ENCODE measurements at regions not wholly inside any gene's neighbourhood (a gene's known extent, or its start where the extent isn't known, plus 50 kb on each side); places are given as distances from the start of the nearest gene placed in this dataset.

- Histone ChIP-seq H3F3A (ENCODE audit: low read depth) (no peaks in the 10 kb centered on the region), H2AFZ (ENCODE audit: low read length) (no peak overlapping the region), H3K27me3 (ENCODE audit: insufficient read depth, low read length, poor library complexity, severe bottlenecking) (no peaks in the 10 kb centered on the region), H3K4me1 (ENCODE audit: insufficient read depth, low read length, poor library complexity, severe bottlenecking) (peaks cover 6% of the 10 kb centered on the region), H3K79me2 (ENCODE audit: insufficient read depth, low read length) (no peaks in the 10 kb centered on the region), H3K9me2 (replicated peaks; ENCODE audit: low read depth, low read length) (no peaks in the 10 kb centered on the region), H4K20me1 (ENCODE audit: insufficient read depth, low read length, poor library complexity, severe bottlenecking) (no peaks in the 10 kb centered on the region), H3K9ac (ENCODE audit: low read depth, low read length, poor library complexity, severe bottlenecking) (no peak overlapping the region), H3K36me3 (ENCODE audit: insufficient read depth, low read length) (no peaks in the 10 kb centered on the region), H3K4me3 (ENCODE audit: low read length, poor library complexity, severe bottlenecking) (no peak overlapping the region), H3K9me3 (ENCODE audit: insufficient read depth, low read depth, low read length) (no peaks in the 10 kb centered on the region), H3K4me2 (ENCODE audit: low read depth, low read length, poor library complexity, severe bottlenecking) (no peak overlapping the region)
- TF ChIP-seq CTCF (conservative IDR thresholded peaks at IDR 0.05; ENCODE audit: low read length) (no peak), EZH2phosphoT487 (IDR thresholded peaks at IDR 0.05; ENCODE audit: borderline replicate concordance) (no peak)
Measured at GRCh38 chr7:17623546-17624185, 316.6 kb downstream of the SNX13 start.

- Histone ChIP-seq H3K9me3 (ENCODE audit: insufficient read depth, low read depth, low read length) (no peaks in the 10 kb centered on the region), H3K36me3 (ENCODE audit: insufficient read depth, low read length) (no peaks in the 10 kb centered on the region), H3F3A (ENCODE audit: low read depth) (no peaks in the 10 kb centered on the region), H3K4me1 (ENCODE audit: insufficient read depth, low read length, poor library complexity, severe bottlenecking) (peaks cover 6% of the 10 kb centered on the region), H3K4me2 (ENCODE audit: low read depth, low read length, poor library complexity, severe bottlenecking) (no peak overlapping the region), H3K9ac (ENCODE audit: low read depth, low read length, poor library complexity, severe bottlenecking) (no peak overlapping the region), H2AFZ (ENCODE audit: low read length) (no peak overlapping the region), H4K20me1 (ENCODE audit: insufficient read depth, low read length, poor library complexity, severe bottlenecking) (no peaks in the 10 kb centered on the region), H3K79me2 (ENCODE audit: insufficient read depth, low read length) (no peaks in the 10 kb centered on the region), H3K9me2 (replicated peaks; ENCODE audit: low read depth, low read length) (no peaks in the 10 kb centered on the region), H3K4me3 (ENCODE audit: low read length, poor library complexity, severe bottlenecking) (no peak overlapping the region), H3K27me3 (ENCODE audit: insufficient read depth, low read length, poor library complexity, severe bottlenecking) (no peaks in the 10 kb centered on the region)
- no peak for TF ChIP-seq CTCF (conservative IDR thresholded peaks at IDR 0.05; ENCODE audit: low read length)
- no peak for TF ChIP-seq EZH2phosphoT487 (IDR thresholded peaks at IDR 0.05; ENCODE audit: borderline replicate concordance)
Measured at GRCh38 chr7:17624379-17624778, 315.9 kb downstream of the SNX13 start.

GRCh38 chr7:17625043-17625442, 315.3 kb downstream of the SNX13 start:
- no peak overlapping the region for H3K9ac ChIP-seq (ENCODE audit: low read depth, low read length, poor library complexity, severe bottlenecking)
- H2AFZ ChIP-seq (ENCODE audit: low read length), result no peak overlapping the region
- no peaks in the 10 kb centered on the region for H3K9me3 ChIP-seq (ENCODE audit: insufficient read depth, low read depth, low read length)
- peaks cover 6% of the 10 kb centered on the region for H3K4me1 ChIP-seq (ENCODE audit: insufficient read depth, low read length, poor library complexity, severe bottlenecking)
- H3K36me3 ChIP-seq (ENCODE audit: insufficient read depth, low read length), result no peaks in the 10 kb centered on the region
- no peak for TF ChIP-seq EZH2phosphoT487 (IDR thresholded peaks at IDR 0.05; ENCODE audit: borderline replicate concordance)
- TF ChIP-seq CTCF (conservative IDR thresholded peaks at IDR 0.05; ENCODE audit: low read length), result no peak
- H3K27me3 ChIP-seq (ENCODE audit: insufficient read depth, low read length, poor library complexity, severe bottlenecking), result no peaks in the 10 kb centered on the region
- H3F3A ChIP-seq (ENCODE audit: low read depth), result no peaks in the 10 kb centered on the region
- H3K9me2 ChIP-seq (replicated peaks; ENCODE audit: low read depth, low read length), result no peaks in the 10 kb centered on the region
- H3K4me2 ChIP-seq (ENCODE audit: low read depth, low read length, poor library complexity, severe bottlenecking), result no peak overlapping the region
- no peak overlapping the region for H3K4me3 ChIP-seq (ENCODE audit: low read length, poor library complexity, severe bottlenecking)
- H3K79me2 ChIP-seq (ENCODE audit: insufficient read depth, low read length), result no peaks in the 10 kb centered on the region
- no peaks in the 10 kb centered on the region for H4K20me1 ChIP-seq (ENCODE audit: insufficient read depth, low read length, poor library complexity, severe bottlenecking)

All from Loucy (cell line).